Ishikawa (cell line): ENCODE measurements at regions not wholly inside any gene's neighbourhood (a gene's known extent, or its start where the extent isn't known, plus 50 kb on each side); places are given as distances from the start of the nearest gene placed in this dataset.

Experiments
- CEBPB ChIP-seq: IDR thresholded peaks from 2 replicates; pipeline ENCODE4 v1.6.1; 2012
- CREB1 ChIP-seq: IDR thresholded peaks from 2 replicates; pipeline ENCODE4 v1.6.1; 2012; ENCODE audit warnings: low read depth
- EGR1 ChIP-seq: IDR thresholded peaks from 2 replicates; pipeline ENCODE4 v1.6.1; 2012
- EP300 ChIP-seq: IDR thresholded peaks from 2 replicates; pipeline ENCODE4 v1.6.1; 2012; ENCODE audit warnings: borderline replicate concordance
- FOXM1 ChIP-seq: IDR thresholded peaks from 2 replicates; pipeline ENCODE4 v1.6.1; 2012; ENCODE audit warnings: low read depth, borderline replicate concordance
- NFIC ChIP-seq: IDR thresholded peaks from 2 replicates; pipeline ENCODE4 v1.6.1; 2012
- RAD21 ChIP-seq: IDR thresholded peaks from 2 replicates; pipeline ENCODE4 v1.6.1; 2012; ENCODE audit warnings: low read depth
- TAF1 ChIP-seq: IDR thresholded peaks from 2 replicates; pipeline ENCODE4 v1.6.1; 2012; ENCODE audit warnings: low read depth, mild to moderate bottlenecking
- TCF12 ChIP-seq: IDR thresholded peaks from 2 replicates; pipeline ENCODE4 v1.6.1; 2012; ENCODE audit warnings: low read depth
- TEAD4 ChIP-seq: IDR thresholded peaks from 2 replicates; pipeline ENCODE4 v1.6.1; 2012
- YY1 ChIP-seq: IDR thresholded peaks from 2 replicates; pipeline ENCODE4 v1.6.1; 2012; ENCODE audit warnings: low read depth
- ZBTB7A ChIP-seq: IDR thresholded peaks from 2 replicates; pipeline ENCODE4 v1.6.1; 2012; ENCODE audit warnings: low read depth
- TF ChIP-seq, protein P1 (sequence below): IDR thresholded peaks from 2 replicates; pipeline ENCODE4 v1.6.1; 2012
- TF ChIP-seq, protein P2 (sequence below): IDR thresholded peaks from 2 replicates; pipeline ENCODE4 v1.6.1; 2012
- TF ChIP-seq, protein P3 (sequence below): IDR thresholded peaks from 2 replicates; pipeline ENCODE4 v1.6.1; 2012; ENCODE audit warnings: low read depth, mild to moderate bottlenecking

DNA sequence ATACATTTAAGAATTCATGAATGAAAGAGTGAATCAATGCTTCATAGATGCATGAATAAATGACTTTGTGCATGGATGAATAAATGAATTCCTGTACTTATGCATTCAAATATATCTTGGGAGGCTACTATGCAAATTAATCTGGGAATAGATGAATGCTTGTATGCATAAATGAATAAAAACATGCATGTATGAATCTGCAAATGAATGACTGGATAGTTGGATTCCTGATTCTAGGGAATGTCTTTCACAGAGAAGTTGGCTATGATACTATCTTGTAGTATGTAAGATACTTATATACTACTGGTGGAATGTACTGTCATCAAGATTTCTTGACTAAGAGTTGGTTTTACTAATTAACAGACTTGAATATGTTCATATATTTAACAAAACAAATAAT lies 75.3 kb upstream of the ASTN2 start:
- no peak for TF ChIP-seq RAD21

DNA sequence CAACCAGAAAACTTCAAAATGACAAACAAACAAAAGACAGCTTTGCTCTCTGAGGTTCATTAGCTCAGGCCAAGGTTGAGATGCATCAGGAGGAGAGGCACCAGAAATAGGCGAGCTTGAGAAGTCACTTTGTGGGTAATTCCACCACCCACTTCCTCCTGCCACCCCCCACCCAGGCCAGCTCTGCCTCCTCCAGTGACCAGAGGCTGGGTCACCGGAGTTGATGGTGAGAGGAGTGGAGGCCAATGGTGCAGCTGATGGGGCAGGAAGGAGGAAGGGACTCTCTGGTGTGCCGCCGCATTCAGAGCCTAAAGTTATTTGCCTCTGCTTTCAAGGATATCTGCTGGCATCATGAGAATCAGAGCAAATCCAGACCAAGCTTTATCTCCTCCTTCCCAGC lies 73.8 kb upstream of the ASTN2 start:
- TF ChIP-seq, protein P1, sequence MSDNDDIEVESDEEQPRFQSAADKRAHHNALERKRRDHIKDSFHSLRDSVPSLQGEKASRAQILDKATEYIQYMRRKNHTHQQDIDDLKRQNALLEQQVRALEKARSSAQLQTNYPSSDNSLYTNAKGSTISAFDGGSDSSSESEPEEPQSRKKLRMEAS, result no peak
- TF ChIP-seq EGR1 (no peak), TCF12 (no peak), YY1 (no peak), TAF1 (no peak), FOXM1 (no peak), RAD21 (no peak), EP300 (no peak), NFIC (no peak), TEAD4 (no peak), CEBPB (no peak), ZBTB7A (no peak), CREB1 (no peak)
- TF ChIP-seq, protein P2, sequence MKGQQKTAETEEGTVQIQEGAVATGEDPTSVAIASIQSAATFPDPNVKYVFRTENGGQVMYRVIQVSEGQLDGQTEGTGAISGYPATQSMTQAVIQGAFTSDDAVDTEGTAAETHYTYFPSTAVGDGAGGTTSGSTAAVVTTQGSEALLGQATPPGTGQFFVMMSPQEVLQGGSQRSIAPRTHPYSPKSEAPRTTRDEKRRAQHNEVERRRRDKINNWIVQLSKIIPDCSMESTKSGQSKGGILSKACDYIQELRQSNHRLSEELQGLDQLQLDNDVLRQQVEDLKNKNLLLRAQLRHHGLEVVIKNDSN, result no peak
- TF ChIP-seq, protein P3, sequence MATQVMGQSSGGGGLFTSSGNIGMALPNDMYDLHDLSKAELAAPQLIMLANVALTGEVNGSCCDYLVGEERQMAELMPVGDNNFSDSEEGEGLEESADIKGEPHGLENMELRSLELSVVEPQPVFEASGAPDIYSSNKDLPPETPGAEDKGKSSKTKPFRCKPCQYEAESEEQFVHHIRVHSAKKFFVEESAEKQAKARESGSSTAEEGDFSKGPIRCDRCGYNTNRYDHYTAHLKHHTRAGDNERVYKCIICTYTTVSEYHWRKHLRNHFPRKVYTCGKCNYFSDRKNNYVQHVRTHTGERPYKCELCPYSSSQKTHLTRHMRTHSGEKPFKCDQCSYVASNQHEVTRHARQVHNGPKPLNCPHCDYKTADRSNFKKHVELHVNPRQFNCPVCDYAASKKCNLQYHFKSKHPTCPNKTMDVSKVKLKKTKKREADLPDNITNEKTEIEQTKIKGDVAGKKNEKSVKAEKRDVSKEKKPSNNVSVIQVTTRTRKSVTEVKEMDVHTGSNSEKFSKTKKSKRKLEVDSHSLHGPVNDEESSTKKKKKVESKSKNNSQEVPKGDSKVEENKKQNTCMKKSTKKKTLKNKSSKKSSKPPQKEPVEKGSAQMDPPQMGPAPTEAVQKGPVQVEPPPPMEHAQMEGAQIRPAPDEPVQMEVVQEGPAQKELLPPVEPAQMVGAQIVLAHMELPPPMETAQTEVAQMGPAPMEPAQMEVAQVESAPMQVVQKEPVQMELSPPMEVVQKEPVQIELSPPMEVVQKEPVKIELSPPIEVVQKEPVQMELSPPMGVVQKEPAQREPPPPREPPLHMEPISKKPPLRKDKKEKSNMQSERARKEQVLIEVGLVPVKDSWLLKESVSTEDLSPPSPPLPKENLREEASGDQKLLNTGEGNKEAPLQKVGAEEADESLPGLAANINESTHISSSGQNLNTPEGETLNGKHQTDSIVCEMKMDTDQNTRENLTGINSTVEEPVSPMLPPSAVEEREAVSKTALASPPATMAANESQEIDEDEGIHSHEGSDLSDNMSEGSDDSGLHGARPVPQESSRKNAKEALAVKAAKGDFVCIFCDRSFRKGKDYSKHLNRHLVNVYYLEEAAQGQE, result no peak

DNA sequence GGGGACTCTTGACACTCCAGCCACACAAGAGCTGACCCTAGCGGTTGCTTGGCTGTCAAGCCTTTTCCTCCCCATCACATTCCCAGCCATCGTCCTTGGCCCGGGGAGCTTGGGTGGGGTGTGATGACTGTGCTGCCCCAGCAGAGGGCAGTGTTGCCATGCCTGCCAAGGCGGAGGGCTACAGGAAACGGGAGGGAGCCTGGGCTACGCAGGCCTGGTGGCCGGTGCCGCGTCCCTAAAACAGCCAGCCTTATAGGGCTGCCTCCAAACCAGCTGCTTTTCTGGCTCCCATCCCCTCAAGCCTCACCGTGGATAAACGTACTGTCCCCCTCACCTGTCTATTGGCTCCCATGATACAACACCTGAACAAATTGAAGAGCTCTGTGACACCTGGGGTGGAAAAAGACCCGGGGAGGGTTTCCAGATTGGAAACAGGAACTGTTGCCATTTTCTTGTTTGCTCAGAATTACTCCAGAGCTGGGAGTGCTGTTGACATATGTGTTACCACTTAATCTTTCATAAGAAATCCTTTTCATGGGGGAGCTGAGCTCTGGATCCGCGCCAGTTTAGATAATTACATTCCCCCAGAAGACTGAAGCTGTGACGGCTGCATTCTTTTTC lies 72.8 kb upstream of the ASTN2 start:
- no peak for TF ChIP-seq CEBPB
- TF ChIP-seq YY1, result no peak
- TF ChIP-seq CREB1, result no peak
- TF ChIP-seq, protein P3, result no peak
- TF ChIP-seq EP300, result no peak
- TF ChIP-seq, protein P1, result 0 out of 2 replicates have a peak, but pooled peaks have one; percentile 13
- peak; percentile 75 for TF ChIP-seq RAD21
- no peak for TF ChIP-seq EGR1

DNA sequence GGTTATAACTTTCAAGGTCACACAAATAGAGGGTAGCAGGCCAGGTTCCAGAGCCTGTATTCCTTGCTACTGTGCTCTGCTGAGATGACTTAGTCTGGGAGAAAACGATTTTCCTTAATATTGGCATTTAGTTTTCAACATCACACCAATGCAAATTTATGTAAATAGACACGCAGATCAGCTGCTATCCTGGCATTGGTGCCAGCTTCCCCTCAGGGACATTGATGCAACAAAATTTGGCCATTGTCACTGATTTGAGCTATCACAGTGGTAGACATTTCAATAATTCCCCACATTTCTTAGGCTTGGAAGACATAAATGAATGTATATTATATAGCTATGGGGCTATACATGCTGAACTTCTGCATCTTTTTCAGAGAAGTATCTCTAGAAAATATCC lies 71.6 kb upstream of the ASTN2 start:
- no peak for TF ChIP-seq NFIC
- TF ChIP-seq ZBTB7A, result no peak
- no peak for TF ChIP-seq TEAD4
- no peak for TF ChIP-seq CEBPB
- no peak for TF ChIP-seq EP300

DNA sequence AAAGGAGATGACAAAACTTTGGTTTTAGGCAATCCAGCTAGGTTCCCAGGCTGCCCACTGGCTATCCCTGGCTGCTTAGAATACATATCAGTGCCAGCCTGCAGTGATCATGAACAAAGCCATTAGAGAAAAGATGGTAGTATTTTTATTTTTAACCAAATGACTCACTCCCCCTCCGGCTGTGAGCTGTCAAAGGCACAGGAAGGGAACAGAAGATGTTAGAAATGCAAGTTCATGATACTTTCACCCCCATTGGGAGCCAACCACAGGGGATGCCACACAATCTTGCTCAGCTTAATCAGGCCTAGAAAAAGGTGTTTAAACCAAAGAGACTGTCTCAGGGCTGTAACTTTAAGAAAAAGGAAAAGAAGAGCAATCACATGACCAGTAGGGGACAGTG lies 70.3 kb upstream of the ASTN2 start:
- no peak for TF ChIP-seq TCF12
- TF ChIP-seq CEBPB, result no peak

DNA sequence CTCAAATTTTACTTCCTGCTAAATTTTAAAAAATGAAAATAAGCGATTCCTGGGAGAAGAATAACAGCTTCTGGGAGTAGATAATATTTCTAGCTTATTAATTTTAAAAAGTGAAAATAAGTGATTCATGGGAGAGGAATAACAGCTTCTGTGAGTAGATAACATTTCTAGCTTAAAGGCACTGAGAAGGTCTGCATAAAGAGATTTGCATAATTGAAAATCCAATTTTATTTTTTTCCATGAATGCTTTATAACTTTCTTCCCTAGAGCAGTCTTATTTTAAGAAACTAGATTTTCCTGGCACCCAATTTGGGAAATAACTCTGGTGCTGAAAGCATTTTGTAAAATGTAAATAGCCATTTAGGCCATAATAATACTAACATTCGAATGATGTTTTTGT lies 65.9 kb upstream of the ASTN2 start:
- TF ChIP-seq CREB1 (no peak), FOXM1 (no peak), TEAD4 (no peak), YY1 (no peak), EGR1 (no peak), CEBPB (no peak), RAD21 (no peak), EP300 (no peak), ZBTB7A (no peak)
- TF ChIP-seq, protein P3, result no peak
- TF ChIP-seq, protein P1, result no peak
